GM12878 (cell line): ENCODE measurements at regions not wholly inside any gene's neighbourhood (a gene's known extent, or its start where the extent isn't known, plus 50 kb on each side); places are given as distances from the start of the nearest gene placed in this dataset.
"Not testable (repeated sequence)": the region's sequence is repeated elsewhere in the genome, so short reads cannot be mapped to it uniquely, and the experiment has no call there.

ENCODE experiments used
- ATAC-seq: fragments of 200-7000 bp; cut with Tn5 transposase; 3 replicates; pipeline ENCODE4 v1.9.1; 2020; ENCODE audit warnings: mild to moderate bottlenecking, moderate library complexity
- BruUV-seq: library from RNA; stranded (reverse); fragments of 400-500 nt; replicated peaks from 2 replicates; lab custom pipeline; 2021; lab: Mats Ljungman, UMichigan
- CTCF ChIA-PET: fragments of 300-600 bp; sonication (Branson Sonifier 250); formaldehyde crosslinking; extraction: SDS; loops from one replicate; lab custom pipeline; 2021; ENCODE audit warnings: inconsistent platforms; lab: Yijun Ruan, JAX
- POLR2A ChIA-PET: fragments of 350-600 bp; formaldehyde crosslinking; extraction: SDS; loops from one replicate; lab custom pipeline; 2021; ENCODE audit warnings: inconsistent platforms; lab: Charles Lee
- RAD21 ChIA-PET: fragments of 300-600 bp; sonication (Branson Sonifier 250); formaldehyde crosslinking; loops from one replicate; lab custom pipeline; 2023; ENCODE audit warnings: antibody characterized with exemption; ENCODE audit not compliant: unreplicated experiment; lab: Charles Lee
- SMC1A ChIA-PET: fragments of 300-600 bp; sonication (Branson Sonifier 250); formaldehyde crosslinking; loops from one replicate; lab custom pipeline; 2023; ENCODE audit not compliant: unreplicated experiment, uncharacterized antibody; lab: Charles Lee
- DNase-seq: peaks from one replicate; pipeline ENCODE4 v3.0.0-alpha.2; 2011; ENCODE audit warnings: low read depth, low spot score
- FAIRE-seq: peaks from 3 replicates; lab custom pipeline; 2011; peaks lifted over from hg19 to GRCh38; lab: Jason Lieb, UNC
- H2AFZ ChIP-seq: 2 replicates; pipeline ENCODE4 v1.6.0; 2011; ENCODE audit warnings: low read depth, low read length, control low read depth; ENCODE audit not compliant: control insufficient read depth
- H3K27ac ChIP-seq: 2 replicates; pipeline ENCODE4 v1.5.1; 2011; ENCODE audit warnings: control low read depth; ENCODE audit not compliant: control insufficient read depth, insufficient read depth
- H3K27me3 ChIP-seq, 2 experiments: replicated peaks in 1 of 2; 2 replicates each; pipeline versions ENCODE4 v1.6.0 to v1.6.1; 2011; ENCODE audit warnings: low read length in 1 of 2; ENCODE audit not compliant: control insufficient read depth in 2 of 2, insufficient read depth in 2 of 2
- H3K36me3 ChIP-seq, 2 experiments: 2 replicates each; pipeline ENCODE4 v1.5.1; 2011; ENCODE audit warnings: low read length in 1 of 2; ENCODE audit not compliant: control insufficient read depth in 2 of 2, insufficient read depth in 2 of 2
- H3K4me1 ChIP-seq: 2 replicates; pipeline ENCODE4 v1.6.1; 2011; ENCODE audit warnings: mild to moderate bottlenecking, low read length, moderate library complexity, mixed read lengths; ENCODE audit not compliant: control insufficient read depth, insufficient read depth
- H3K4me2 ChIP-seq: 2 replicates; pipeline ENCODE4 v1.6.0; 2011; ENCODE audit warnings: control low read depth; ENCODE audit not compliant: control insufficient read depth, insufficient read depth
- H3K4me3 ChIP-seq: fragments of 200-600 bp; sonication (generic); 2 replicates; pipeline ENCODE4 v1.5.1; 2016
- H3K79me2 ChIP-seq: 2 replicates; pipeline ENCODE4 v1.6.0; 2011; ENCODE audit warnings: low read length; ENCODE audit not compliant: control insufficient read depth, insufficient read depth
- H3K9ac ChIP-seq: 2 replicates; pipeline ENCODE4 v1.8.0; 2011; ENCODE audit warnings: low read length, control low read depth, mixed read lengths; ENCODE audit not compliant: control insufficient read depth, insufficient read depth
- H3K9me3 ChIP-seq: replicated peaks from 3 replicates; pipeline ENCODE4 v1.5.1; 2011; ENCODE audit warnings: mild to moderate bottlenecking, low read length; ENCODE audit not compliant: control insufficient read depth, insufficient read depth
- H4K20me1 ChIP-seq: 2 replicates; pipeline ENCODE4 v1.6.0; 2011; ENCODE audit not compliant: control insufficient read depth, insufficient read depth
- WGBS: methylation state at CpG from one replicate; pipeline ENCODE4 v1.1.6; 2016; ENCODE audit warnings: low lambda C conversion rate; ENCODE audit not compliant: insufficient replicate concordance, insufficient coverage; ENCODE audit errors: missing lambda C conversion rate; 5-methylcytosine and 5-hydroxymethylcytosine counted together
- in situ Hi-C: fragments of 300-500 bp; cut with MboI; formaldehyde crosslinking; loops from 9 replicates; pipeline ENCODE4 v1.14.3; 2018; ENCODE audit warnings: mixed read lengths
- intact Hi-C: fragments of 100-400 bp; cut with micrococcal nuclease; formaldehyde crosslinking; loops from one replicate; pipeline ENCODE4 v1.14.2; 2022; ENCODE audit not compliant: unreplicated experiment

GRCh38 chr14:19203250-19203972 lies 230.7 kb downstream of the POTEG start:
- CTCF ChIA-PET, H3K4me2 ChIP-seq, RAD21 ChIA-PET, H3K27me3 ChIP-seq, POLR2A ChIA-PET, H2AFZ ChIP-seq, DNase-seq, SMC1A ChIA-PET, H3K4me3 ChIP-seq, H3K9ac ChIP-seq, in situ Hi-C loops, H3K9me3 ChIP-seq, ATAC-seq, H3K4me1 ChIP-seq, H3K79me2 ChIP-seq, FAIRE-seq, H4K20me1 ChIP-seq, BruUV-seq, intact Hi-C loops, H3K27ac ChIP-seq, H3K36me3 ChIP-seq: not testable (repeated sequence)
- WGBS: 10% methylated on average over 4 of the region's 5 CpGs

DNA sequence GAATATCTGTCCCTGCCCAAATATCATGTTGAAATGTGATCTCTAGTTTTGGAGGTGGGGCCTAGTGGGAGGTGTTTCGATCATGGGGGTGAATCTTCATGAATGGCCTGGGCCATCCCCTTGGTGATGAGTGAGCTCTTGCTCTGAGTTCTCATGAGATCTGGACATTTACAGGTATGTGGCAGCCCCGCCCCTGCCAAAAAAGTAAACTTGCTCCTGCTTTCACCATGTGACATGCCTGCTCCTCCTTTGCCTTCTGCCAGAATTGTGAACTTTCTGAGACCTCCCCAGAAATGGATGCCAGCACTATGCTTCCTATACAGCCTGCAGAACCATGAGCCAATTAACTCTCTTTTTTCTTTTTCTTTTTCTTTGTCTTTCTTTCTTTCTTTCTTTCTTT lies 229.3 kb downstream of the POTEG start:
- POLR2A ChIA-PET: not testable (repeated sequence)

GRCh38 chr14:19216480-19216879 lies 217.7 kb downstream of the POTEG start:
- H2AFZ ChIP-seq, H3K4me2 ChIP-seq, CTCF ChIA-PET, RAD21 ChIA-PET, H3K9ac ChIP-seq, H3K27me3 ChIP-seq, H3K27ac ChIP-seq, H3K4me1 ChIP-seq, H3K9me3 ChIP-seq, H4K20me1 ChIP-seq, H3K4me3 ChIP-seq, intact Hi-C loops, in situ Hi-C loops, H3K79me2 ChIP-seq, FAIRE-seq, BruUV-seq, POLR2A ChIA-PET, ATAC-seq, DNase-seq, H3K36me3 ChIP-seq, SMC1A ChIA-PET: not testable (repeated sequence)
- 35% methylated on average over 4 of the region's 9 CpGs for WGBS

More for the DNA sequence above, 229.3 kb downstream of the POTEG start:
- H3K79me2 ChIP-seq, DNase-seq, intact Hi-C loops, H3K9ac ChIP-seq, CTCF ChIA-PET, H3K4me1 ChIP-seq, H3K4me2 ChIP-seq, RAD21 ChIA-PET, H3K27me3 ChIP-seq, BruUV-seq, FAIRE-seq, H3K9me3 ChIP-seq, H3K4me3 ChIP-seq, H2AFZ ChIP-seq, H4K20me1 ChIP-seq, in situ Hi-C loops, H3K36me3 ChIP-seq, SMC1A ChIA-PET, H3K27ac ChIP-seq, ATAC-seq: not testable (repeated sequence)
- WGBS: 7% methylated on average over 2 of the region's 2 CpGs

DNA sequence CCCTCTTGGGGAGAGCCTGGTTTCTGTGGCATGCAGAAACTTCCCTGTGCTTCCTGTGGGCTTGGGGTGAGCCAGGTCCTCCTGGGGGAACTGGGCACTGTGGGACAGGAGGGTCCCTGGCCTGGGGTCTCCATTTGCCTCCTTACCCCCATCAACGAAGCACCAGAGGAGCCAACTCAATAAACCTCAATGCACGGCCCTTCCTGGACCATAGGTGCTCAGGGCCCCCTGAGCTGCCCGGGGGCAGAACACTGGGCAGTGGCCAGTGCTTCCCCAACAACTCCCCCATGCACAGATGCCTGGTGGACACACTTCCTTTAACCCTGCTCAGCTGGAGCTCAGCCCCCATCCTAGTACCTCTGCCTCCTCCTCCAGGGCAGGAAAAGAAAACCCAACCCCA lies 214.7 kb downstream of the POTEG start:
- H3K27me3 ChIP-seq, H3K36me3 ChIP-seq, H2AFZ ChIP-seq, H3K4me1 ChIP-seq, RAD21 ChIA-PET, H4K20me1 ChIP-seq, FAIRE-seq, in situ Hi-C loops, intact Hi-C loops, SMC1A ChIA-PET, POLR2A ChIA-PET, ATAC-seq, CTCF ChIA-PET, BruUV-seq, DNase-seq, H3K4me3 ChIP-seq, H3K4me2 ChIP-seq, H3K9me3 ChIP-seq, H3K9ac ChIP-seq, H3K27ac ChIP-seq, H3K79me2 ChIP-seq: not testable (repeated sequence)
- 27% methylated on average over 3 of the region's 3 CpGs for WGBS
